SK-N-SH treated with all-trans-retinoic acid at 6 μM for 48 hours (cell line): ENCODE measurements at regions not wholly inside any gene's neighbourhood (a gene's known extent, or its start where the extent isn't known, plus 50 kb on each side); places are given as distances from the start of the nearest gene placed in this dataset.

Source experiments
- BACH2 ChIP-seq: fragments of 250-450 bp; sonication (Bioruptor Pico); IDR thresholded peaks from 2 replicates; pipeline ENCODE4 v1.9.0; 2021; ENCODE audit warnings: mild to moderate bottlenecking, borderline replicate concordance
- CSDC2 ChIP-seq: fragments of 250-450 bp; sonication (Bioruptor Pico); IDR thresholded peaks from 2 replicates; pipeline ENCODE4 v1.5.0; 2020; ENCODE audit warnings: mild to moderate bottlenecking, moderate library complexity
- GLIS3 ChIP-seq: fragments of 250-450 bp; sonication (Bioruptor Pico); IDR thresholded peaks from 2 replicates; pipeline ENCODE4 v1.5.0; 2020; ENCODE audit warnings: mild to moderate bottlenecking, moderate library complexity
- ISL1 ChIP-seq: fragments of 250-450 bp; sonication (Bioruptor Pico); IDR thresholded peaks from 2 replicates; pipeline ENCODE4 v2.1.2; 2022; ENCODE audit warnings: mild to moderate bottlenecking, moderate library complexity
- PPARA ChIP-seq: fragments of 250-450 bp; sonication (Bioruptor Pico); IDR thresholded peaks from 2 replicates; pipeline ENCODE4 v1.5.0; 2020; ENCODE audit warnings: mild to moderate bottlenecking, borderline replicate concordance
- SNAI2 ChIP-seq: fragments of 250-450 bp; sonication (Bioruptor Pico); IDR thresholded peaks from 2 replicates; pipeline ENCODE4 v1.5.0; 2020; ENCODE audit warnings: mild to moderate bottlenecking, moderate library complexity
- TCF4 ChIP-seq: fragments of 250-450 bp; sonication (Bioruptor Pico); IDR thresholded peaks from 2 replicates; pipeline ENCODE4 v1.8.0; 2021; ENCODE audit warnings: mild to moderate bottlenecking, moderate library complexity, borderline replicate concordance
- ZC3H10 ChIP-seq: fragments of 250-450 bp; sonication (Bioruptor Pico); IDR thresholded peaks from 2 replicates; pipeline ENCODE4 v1.5.1; 2021; ENCODE audit warnings: mild to moderate bottlenecking, moderate library complexity
- ZNF70 ChIP-seq: fragments of 450-650 bp; formaldehyde crosslinking; IDR thresholded peaks from 2 replicates; pipeline ENCODE4 v1.5.0; 2020; ENCODE audit warnings: mild to moderate bottlenecking, moderate library complexity
- ZNF8 ChIP-seq: fragments of 450-650 bp; formaldehyde crosslinking; IDR thresholded peaks from 2 replicates; pipeline ENCODE4 v1.5.0; 2020; ENCODE audit warnings: mild to moderate bottlenecking, moderate library complexity
- TF ChIP-seq, protein P1 (sequence below): fragments of 250-450 bp; sonication (Bioruptor Pico); IDR thresholded peaks from 2 replicates; pipeline ENCODE4 v1.8.0; 2020; ENCODE audit warnings: mild to moderate bottlenecking, moderate library complexity, borderline replicate concordance
- TF ChIP-seq, protein P2 (sequence below): fragments of 250-450 bp; sonication (Bioruptor Pico); IDR thresholded peaks from 2 replicates; pipeline ENCODE4 v1.5.1; 2020; ENCODE audit warnings: low read depth, mild to moderate bottlenecking, moderate library complexity
- TF ChIP-seq, protein P3 (sequence below): fragments of 250-450 bp; sonication (Bioruptor Pico); IDR thresholded peaks from 2 replicates; pipeline ENCODE4 v1.5.1; 2021; ENCODE audit warnings: mild to moderate bottlenecking, moderate library complexity
- TF ChIP-seq, protein P4 (sequence below): fragments of 250-450 bp; sonication (Bioruptor Pico); IDR thresholded peaks from 2 replicates; pipeline ENCODE4 v1.5.0; 2020; ENCODE audit warnings: mild to moderate bottlenecking, moderate library complexity

DNA sequence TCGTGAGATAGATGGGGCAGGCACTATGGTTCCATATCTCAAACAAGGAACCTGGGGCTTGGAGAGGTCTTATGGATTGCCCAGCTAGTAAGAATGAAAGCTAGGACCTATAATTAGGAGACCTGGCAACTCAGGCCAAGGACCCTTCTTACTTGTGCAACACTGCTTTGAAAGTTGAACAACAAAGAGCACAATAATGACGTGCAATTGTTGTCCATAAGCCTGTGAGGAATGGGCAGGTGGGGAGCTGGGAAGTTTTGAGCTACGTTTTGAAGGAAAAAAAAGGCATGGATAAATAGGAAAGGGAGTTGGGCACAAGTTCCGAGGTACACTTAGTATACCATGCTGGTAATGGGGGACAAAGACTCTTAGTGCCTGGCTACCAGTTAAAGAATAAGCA lies 104.3 kb downstream of the HS3ST3B1 start:
- TF ChIP-seq, protein P1, sequence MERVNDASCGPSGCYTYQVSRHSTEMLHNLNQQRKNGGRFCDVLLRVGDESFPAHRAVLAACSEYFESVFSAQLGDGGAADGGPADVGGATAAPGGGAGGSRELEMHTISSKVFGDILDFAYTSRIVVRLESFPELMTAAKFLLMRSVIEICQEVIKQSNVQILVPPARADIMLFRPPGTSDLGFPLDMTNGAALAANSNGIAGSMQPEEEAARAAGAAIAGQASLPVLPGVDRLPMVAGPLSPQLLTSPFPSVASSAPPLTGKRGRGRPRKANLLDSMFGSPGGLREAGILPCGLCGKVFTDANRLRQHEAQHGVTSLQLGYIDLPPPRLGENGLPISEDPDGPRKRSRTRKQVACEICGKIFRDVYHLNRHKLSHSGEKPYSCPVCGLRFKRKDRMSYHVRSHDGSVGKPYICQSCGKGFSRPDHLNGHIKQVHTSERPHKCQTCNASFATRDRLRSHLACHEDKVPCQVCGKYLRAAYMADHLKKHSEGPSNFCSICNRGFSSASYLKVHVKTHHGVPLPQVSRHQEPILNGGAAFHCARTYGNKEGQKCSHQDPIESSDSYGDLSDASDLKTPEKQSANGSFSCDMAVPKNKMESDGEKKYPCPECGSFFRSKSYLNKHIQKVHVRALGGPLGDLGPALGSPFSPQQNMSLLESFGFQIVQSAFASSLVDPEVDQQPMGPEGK = no peak
- TF ChIP-seq, protein P2, sequence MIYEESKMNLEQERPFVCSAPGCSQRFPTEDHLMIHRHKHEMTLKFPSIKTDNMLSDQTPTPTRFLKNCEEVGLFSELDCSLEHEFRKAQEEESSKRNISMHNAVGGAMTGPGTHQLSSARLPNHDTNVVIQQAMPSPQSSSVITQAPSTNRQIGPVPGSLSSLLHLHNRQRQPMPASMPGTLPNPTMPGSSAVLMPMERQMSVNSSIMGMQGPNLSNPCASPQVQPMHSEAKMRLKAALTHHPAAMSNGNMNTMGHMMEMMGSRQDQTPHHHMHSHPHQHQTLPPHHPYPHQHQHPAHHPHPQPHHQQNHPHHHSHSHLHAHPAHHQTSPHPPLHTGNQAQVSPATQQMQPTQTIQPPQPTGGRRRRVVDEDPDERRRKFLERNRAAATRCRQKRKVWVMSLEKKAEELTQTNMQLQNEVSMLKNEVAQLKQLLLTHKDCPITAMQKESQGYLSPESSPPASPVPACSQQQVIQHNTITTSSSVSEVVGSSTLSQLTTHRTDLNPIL = no peak
- TF ChIP-seq PPARA (CRISPR knock-in tag) = no peak
- no peak for TF ChIP-seq ZC3H10 (CRISPR knock-in tag)
- TF ChIP-seq TCF4 (CRISPR knock-in tag) = no peak
- no peak for TF ChIP-seq ISL1 (CRISPR knock-in tag)
- TF ChIP-seq ZNF8 = no peak
- TF ChIP-seq, protein P3, sequence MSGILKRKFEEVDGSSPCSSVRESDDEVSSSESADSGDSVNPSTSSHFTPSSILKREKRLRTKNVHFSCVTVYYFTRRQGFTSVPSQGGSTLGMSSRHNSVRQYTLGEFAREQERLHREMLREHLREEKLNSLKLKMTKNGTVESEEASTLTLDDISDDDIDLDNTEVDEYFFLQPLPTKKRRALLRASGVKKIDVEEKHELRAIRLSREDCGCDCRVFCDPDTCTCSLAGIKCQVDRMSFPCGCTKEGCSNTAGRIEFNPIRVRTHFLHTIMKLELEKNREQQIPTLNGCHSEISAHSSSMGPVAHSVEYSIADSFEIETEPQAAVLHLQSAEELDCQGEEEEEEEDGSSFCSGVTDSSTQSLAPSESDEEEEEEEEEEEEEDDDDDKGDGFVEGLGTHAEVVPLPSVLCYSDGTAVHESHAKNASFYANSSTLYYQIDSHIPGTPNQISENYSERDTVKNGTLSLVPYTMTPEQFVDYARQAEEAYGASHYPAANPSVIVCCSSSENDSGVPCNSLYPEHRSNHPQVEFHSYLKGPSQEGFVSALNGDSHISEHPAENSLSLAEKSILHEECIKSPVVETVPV (CRISPR knock-in tag) = no peak
- no peak for TF ChIP-seq BACH2 (CRISPR knock-in tag)
- no peak for TF ChIP-seq ZNF70 (CRISPR knock-in tag)
- TF ChIP-seq, protein P4, sequence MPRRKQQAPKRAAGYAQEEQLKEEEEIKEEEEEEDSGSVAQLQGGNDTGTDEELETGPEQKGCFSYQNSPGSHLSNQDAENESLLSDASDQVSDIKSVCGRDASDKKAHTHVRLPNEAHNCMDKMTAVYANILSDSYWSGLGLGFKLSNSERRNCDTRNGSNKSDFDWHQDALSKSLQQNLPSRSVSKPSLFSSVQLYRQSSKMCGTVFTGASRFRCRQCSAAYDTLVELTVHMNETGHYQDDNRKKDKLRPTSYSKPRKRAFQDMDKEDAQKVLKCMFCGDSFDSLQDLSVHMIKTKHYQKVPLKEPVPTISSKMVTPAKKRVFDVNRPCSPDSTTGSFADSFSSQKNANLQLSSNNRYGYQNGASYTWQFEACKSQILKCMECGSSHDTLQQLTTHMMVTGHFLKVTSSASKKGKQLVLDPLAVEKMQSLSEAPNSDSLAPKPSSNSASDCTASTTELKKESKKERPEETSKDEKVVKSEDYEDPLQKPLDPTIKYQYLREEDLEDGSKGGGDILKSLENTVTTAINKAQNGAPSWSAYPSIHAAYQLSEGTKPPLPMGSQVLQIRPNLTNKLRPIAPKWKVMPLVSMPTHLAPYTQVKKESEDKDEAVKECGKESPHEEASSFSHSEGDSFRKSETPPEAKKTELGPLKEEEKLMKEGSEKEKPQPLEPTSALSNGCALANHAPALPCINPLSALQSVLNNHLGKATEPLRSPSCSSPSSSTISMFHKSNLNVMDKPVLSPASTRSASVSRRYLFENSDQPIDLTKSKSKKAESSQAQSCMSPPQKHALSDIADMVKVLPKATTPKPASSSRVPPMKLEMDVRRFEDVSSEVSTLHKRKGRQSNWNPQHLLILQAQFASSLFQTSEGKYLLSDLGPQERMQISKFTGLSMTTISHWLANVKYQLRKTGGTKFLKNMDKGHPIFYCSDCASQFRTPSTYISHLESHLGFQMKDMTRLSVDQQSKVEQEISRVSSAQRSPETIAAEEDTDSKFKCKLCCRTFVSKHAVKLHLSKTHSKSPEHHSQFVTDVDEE = no peak
- TF ChIP-seq SNAI2 (CRISPR knock-in tag) = no peak
- no peak for TF ChIP-seq CSDC2
- TF ChIP-seq GLIS3 (CRISPR knock-in tag) = no peak
